ENCODE measurements at regions not wholly inside any gene's neighbourhood (a gene's known extent, or its start where the extent isn't known, plus 50 kb on each side); places are given as distances from the start of the nearest gene placed in this dataset.

GRCh38 chr1:82240571-82240970, 439.8 kb downstream of the ADGRL2 start:
- no peaks in the 10 kb centered on the region for H3K36me3 ChIP-seq (ENCODE audit: insufficient read depth, low read length)
- no peak overlapping the region for H3K27ac ChIP-seq
- H3K4me3 ChIP-seq: no peak overlapping the region
- no peak for DNase-seq (ENCODE audit: low read depth, low spot score)
- TF ChIP-seq POLR2AphosphoS5 (IDR thresholded peaks at IDR 0.05; ENCODE audit: borderline replicate concordance, low read depth, low read length): no peak
- TF ChIP-seq FOXP2 (optimal IDR thresholded peaks at IDR 0.05; ENCODE audit: control extremely low read depth, extremely low read length, insufficient read depth): no peak
- no peak for TF ChIP-seq EZH2 (IDR thresholded peaks at IDR 0.05)
- H3K9ac ChIP-seq (ENCODE audit: insufficient read length): no peak overlapping the region
- no peaks in the 10 kb centered on the region for H3K9me3 ChIP-seq (ENCODE audit: low read depth, low read length)

GRCh38 chr1:82230667-82231066, 429.9 kb downstream of the ADGRL2 start:
- TF ChIP-seq POLR2AphosphoS5 (IDR thresholded peaks at IDR 0.05; ENCODE audit: borderline replicate concordance, low read depth, low read length) (no peak), FOXP2 (optimal IDR thresholded peaks at IDR 0.05; ENCODE audit: control extremely low read depth, extremely low read length, insufficient read depth) (no peak), EZH2 (IDR thresholded peaks at IDR 0.05) (no peak)
- no peaks in the 10 kb centered on the region for H3K9me3 ChIP-seq (ENCODE audit: low read depth, low read length)
- no peak overlapping the region for H3K27ac ChIP-seq
- H3K36me3 ChIP-seq (ENCODE audit: insufficient read depth, low read length): no peaks in the 10 kb centered on the region
- no peak overlapping the region for H3K4me3 ChIP-seq
- no peak for DNase-seq (ENCODE audit: low read depth, low spot score)
- no peak overlapping the region for H3K9ac ChIP-seq (ENCODE audit: insufficient read length)

GRCh38 chr1:82227306-82228095, 426.8 kb downstream of the ADGRL2 start:
- Histone ChIP-seq H3K36me3 (ENCODE audit: insufficient read depth, low read length) (no peaks in the 10 kb centered on the region), H3K4me3 (no peak overlapping the region), H3K27ac (no peak overlapping the region), H3K9ac (ENCODE audit: insufficient read length) (no peak overlapping the region), H3K9me3 (ENCODE audit: low read depth, low read length) (no peaks in the 10 kb centered on the region)
- DNase-seq (ENCODE audit: low read depth, low spot score): no peak
- TF ChIP-seq EZH2 (IDR thresholded peaks at IDR 0.05) (no peak), FOXP2 (optimal IDR thresholded peaks at IDR 0.05; ENCODE audit: control extremely low read depth, extremely low read length, insufficient read depth) (no peak), POLR2AphosphoS5 (IDR thresholded peaks at IDR 0.05; ENCODE audit: borderline replicate concordance, low read depth, low read length) (no peak)

- Histone ChIP-seq H3K9ac (ENCODE audit: insufficient read length) (no peak overlapping the region), H3K27ac (no peak overlapping the region), H3K9me3 (ENCODE audit: low read depth, low read length) (no peaks in the 10 kb centered on the region), H3K36me3 (ENCODE audit: insufficient read depth, low read length) (no peaks in the 10 kb centered on the region), H3K4me3 (no peak overlapping the region)
- TF ChIP-seq FOXP2 (optimal IDR thresholded peaks at IDR 0.05; ENCODE audit: control extremely low read depth, extremely low read length, insufficient read depth) (no peak), POLR2AphosphoS5 (IDR thresholded peaks at IDR 0.05; ENCODE audit: borderline replicate concordance, low read depth, low read length) (no peak), EZH2 (IDR thresholded peaks at IDR 0.05) (no peak)
- no peak for DNase-seq (ENCODE audit: low read depth, low spot score)
These were observed 425.4 kb downstream of the ADGRL2 start for GRCh38 chr1:82226186-82226505.

GRCh38 chr1:82225421-82226185, 424.9 kb downstream of the ADGRL2 start:
- no peak overlapping the region for H3K27ac ChIP-seq
- no peaks in the 10 kb centered on the region for H3K9me3 ChIP-seq (ENCODE audit: low read depth, low read length)
- no peak overlapping the region for H3K9ac ChIP-seq (ENCODE audit: insufficient read length)
- H3K36me3 ChIP-seq (ENCODE audit: insufficient read depth, low read length): no peaks in the 10 kb centered on the region
- DNase-seq (ENCODE audit: low read depth, low spot score): no peak
- H3K4me3 ChIP-seq: no peak overlapping the region
- TF ChIP-seq POLR2AphosphoS5 (IDR thresholded peaks at IDR 0.05; ENCODE audit: borderline replicate concordance, low read depth, low read length): no peak
- TF ChIP-seq EZH2 (IDR thresholded peaks at IDR 0.05): no peak

- H3K4me3 ChIP-seq: no peak overlapping the region
- no peaks in the 10 kb centered on the region for H3K9me3 ChIP-seq (ENCODE audit: low read depth, low read length)
- H3K9ac ChIP-seq (ENCODE audit: insufficient read length): no peak overlapping the region
- no peak for DNase-seq (ENCODE audit: low read depth, low spot score)
- no peaks in the 10 kb centered on the region for H3K36me3 ChIP-seq (ENCODE audit: insufficient read depth, low read length)
- TF ChIP-seq EZH2 (IDR thresholded peaks at IDR 0.05): no peak
- TF ChIP-seq POLR2AphosphoS5 (IDR thresholded peaks at IDR 0.05; ENCODE audit: borderline replicate concordance, low read depth, low read length): no peak
- TF ChIP-seq FOXP2 (optimal IDR thresholded peaks at IDR 0.05; ENCODE audit: control extremely low read depth, extremely low read length, insufficient read depth): no peak
- no peak overlapping the region for H3K27ac ChIP-seq
These were observed 422.4 kb downstream of the ADGRL2 start for GRCh38 chr1:82223091-82223490.

GRCh38 chr1:82221721-82222120, 421.0 kb downstream of the ADGRL2 start:
- TF ChIP-seq EZH2 (IDR thresholded peaks at IDR 0.05) (no peak), POLR2AphosphoS5 (IDR thresholded peaks at IDR 0.05; ENCODE audit: borderline replicate concordance, low read depth, low read length) (no peak), FOXP2 (optimal IDR thresholded peaks at IDR 0.05; ENCODE audit: control extremely low read depth, extremely low read length, insufficient read depth) (no peak)
- no peak overlapping the region for H3K9ac ChIP-seq (ENCODE audit: insufficient read length)
- H3K4me3 ChIP-seq: no peak overlapping the region
- no peaks in the 10 kb centered on the region for H3K9me3 ChIP-seq (ENCODE audit: low read depth, low read length)
- H3K27ac ChIP-seq: no peak overlapping the region
- DNase-seq (ENCODE audit: low read depth, low spot score): no peak
- no peaks in the 10 kb centered on the region for H3K36me3 ChIP-seq (ENCODE audit: insufficient read depth, low read length)

- no peak overlapping the region for H3K27ac ChIP-seq
- DNase-seq (ENCODE audit: low read depth, low spot score): no peak
- no peaks in the 10 kb centered on the region for H3K36me3 ChIP-seq (ENCODE audit: insufficient read depth, low read length)
- no peaks in the 10 kb centered on the region for H3K9me3 ChIP-seq (ENCODE audit: low read depth, low read length)
- H3K4me3 ChIP-seq: no peak overlapping the region
- no peak overlapping the region for H3K9ac ChIP-seq (ENCODE audit: insufficient read length)
- TF ChIP-seq POLR2AphosphoS5 (IDR thresholded peaks at IDR 0.05; ENCODE audit: borderline replicate concordance, low read depth, low read length) (no peak), FOXP2 (optimal IDR thresholded peaks at IDR 0.05; ENCODE audit: control extremely low read depth, extremely low read length, insufficient read depth) (no peak), EZH2 (IDR thresholded peaks at IDR 0.05) (no peak)
These were observed 420.0 kb downstream of the ADGRL2 start for GRCh38 chr1:82220754-82221153.

Data from SK-N-MC (cell line).